ENCODE measurements at regions not wholly inside any gene's neighbourhood (a gene's known extent, or its start where the extent isn't known, plus 50 kb on each side); places are given as distances from the start of the nearest gene placed in this dataset.

- Histone ChIP-seq H3K4me3 (ENCODE audit: low read length) (no peak overlapping the region), H3K27me3 (ENCODE audit: control insufficient read depth, low read length) (no peaks in the 10 kb centered on the region), H3K79me2 (ENCODE audit: control insufficient read depth, low read length) (no peaks in the 10 kb centered on the region), H3K36me3 (ENCODE audit: control insufficient read depth, low read length) (no peaks in the 10 kb centered on the region), H3K27ac (ENCODE audit: low read depth, low read length) (no peak overlapping the region), H3K9me3 (ENCODE audit: control insufficient read depth, insufficient read depth, low read length) (no peaks in the 10 kb centered on the region), H3K4me1 (ENCODE audit: control insufficient read depth, low read length) (no peaks in the 10 kb centered on the region), H3K4me2 (ENCODE audit: low read length) (no peak overlapping the region), H3K9me2 (replicated peaks; ENCODE audit: control insufficient read depth, low read length) (no peaks in the 10 kb centered on the region), H4K20me1 (ENCODE audit: control insufficient read depth, insufficient read depth, low read depth, low read length) (no peaks in the 10 kb centered on the region), H3F3A (ENCODE audit: control insufficient read depth, insufficient read depth) (no peaks in the 10 kb centered on the region)
- TF ChIP-seq CTCF (IDR thresholded peaks at IDR 0.05; ENCODE audit: low read depth, low read length, poor library complexity, severe bottlenecking) (no peak), EZH2phosphoT487 (IDR thresholded peaks at IDR 0.05; ENCODE audit: borderline replicate concordance, low read length) (no peak)
Observed at GRCh38 chr5:96483878-96484277, 50.8 kb upstream of the PCSK1 start.

GRCh38 chr5:96487859-96488258, 54.8 kb upstream of the PCSK1 start:
- Histone ChIP-seq H3K27ac (ENCODE audit: low read depth, low read length) (no peak overlapping the region), H3K79me2 (ENCODE audit: control insufficient read depth, low read length) (no peaks in the 10 kb centered on the region), H3K9me2 (replicated peaks; ENCODE audit: control insufficient read depth, low read length) (no peaks in the 10 kb centered on the region), H3K4me3 (ENCODE audit: low read length) (no peak overlapping the region), H4K20me1 (ENCODE audit: control insufficient read depth, insufficient read depth, low read depth, low read length) (no peaks in the 10 kb centered on the region), H3K36me3 (ENCODE audit: control insufficient read depth, low read length) (no peaks in the 10 kb centered on the region), H3K9me3 (ENCODE audit: control insufficient read depth, insufficient read depth, low read length) (no peaks in the 10 kb centered on the region), H3F3A (ENCODE audit: control insufficient read depth, insufficient read depth) (no peaks in the 10 kb centered on the region), H3K4me2 (ENCODE audit: low read length) (no peak overlapping the region), H3K4me1 (ENCODE audit: control insufficient read depth, low read length) (no peaks in the 10 kb centered on the region), H3K27me3 (ENCODE audit: control insufficient read depth, low read length) (no peaks in the 10 kb centered on the region)
- no peak for TF ChIP-seq EZH2phosphoT487 (IDR thresholded peaks at IDR 0.05; ENCODE audit: borderline replicate concordance, low read length)
- no peak for TF ChIP-seq CTCF (IDR thresholded peaks at IDR 0.05; ENCODE audit: low read depth, low read length, poor library complexity, severe bottlenecking)

- H3K36me3 ChIP-seq (ENCODE audit: control insufficient read depth, low read length) = no peaks in the 10 kb centered on the region
- no peak overlapping the region for H3K4me3 ChIP-seq (ENCODE audit: low read length)
- no peaks in the 10 kb centered on the region for H3K9me3 ChIP-seq (ENCODE audit: control insufficient read depth, insufficient read depth, low read length)
- no peaks in the 10 kb centered on the region for H3K4me1 ChIP-seq (ENCODE audit: control insufficient read depth, low read length)
- no peaks in the 10 kb centered on the region for H3K27me3 ChIP-seq (ENCODE audit: control insufficient read depth, low read length)
- no peaks in the 10 kb centered on the region for H3K79me2 ChIP-seq (ENCODE audit: control insufficient read depth, low read length)
- no peaks in the 10 kb centered on the region for H3K9me2 ChIP-seq (replicated peaks; ENCODE audit: control insufficient read depth, low read length)
- no peaks in the 10 kb centered on the region for H3F3A ChIP-seq (ENCODE audit: control insufficient read depth, insufficient read depth)
- no peak overlapping the region for H3K4me2 ChIP-seq (ENCODE audit: low read length)
- H3K27ac ChIP-seq (ENCODE audit: low read depth, low read length) = no peak overlapping the region
- no peak for TF ChIP-seq EZH2phosphoT487 (IDR thresholded peaks at IDR 0.05; ENCODE audit: borderline replicate concordance, low read length)
- TF ChIP-seq CTCF (IDR thresholded peaks at IDR 0.05; ENCODE audit: low read depth, low read length, poor library complexity, severe bottlenecking) = no peak
- H4K20me1 ChIP-seq (ENCODE audit: control insufficient read depth, insufficient read depth, low read depth, low read length) = no peaks in the 10 kb centered on the region
Observed at GRCh38 chr5:96489532-96489931, 56.5 kb upstream of the PCSK1 start.

All from DOHH2 (cell line).